ENCODE measurements at regions not wholly inside any gene's neighbourhood (a gene's known extent, or its start where the extent isn't known, plus 50 kb on each side); places are given as distances from the start of the nearest gene placed in this dataset.

- H3K4me1 ChIP-seq (ENCODE audit: insufficient read depth, low read length) = no peaks in the 10 kb centered on the region
- no peaks in the 10 kb centered on the region for H3K36me3 ChIP-seq (ENCODE audit: insufficient read depth, low read depth, low read length)
- H3K9me3 ChIP-seq (ENCODE audit: insufficient read depth, low read depth, low read length) = no peaks in the 10 kb centered on the region
- H3K27ac ChIP-seq (ENCODE audit: low read length) = no peak overlapping the region
- H3K9ac ChIP-seq (ENCODE audit: low read depth, low read length) = no peak overlapping the region
- no peak overlapping the region for H3K4me3 ChIP-seq (ENCODE audit: low read length)
- H3K27me3 ChIP-seq (ENCODE audit: insufficient read depth, low read length) = no peaks in the 10 kb centered on the region
Observed at GRCh38 chr6:100322886-100323285, 141.8 kb downstream of the SIM1 start.

DNA sequence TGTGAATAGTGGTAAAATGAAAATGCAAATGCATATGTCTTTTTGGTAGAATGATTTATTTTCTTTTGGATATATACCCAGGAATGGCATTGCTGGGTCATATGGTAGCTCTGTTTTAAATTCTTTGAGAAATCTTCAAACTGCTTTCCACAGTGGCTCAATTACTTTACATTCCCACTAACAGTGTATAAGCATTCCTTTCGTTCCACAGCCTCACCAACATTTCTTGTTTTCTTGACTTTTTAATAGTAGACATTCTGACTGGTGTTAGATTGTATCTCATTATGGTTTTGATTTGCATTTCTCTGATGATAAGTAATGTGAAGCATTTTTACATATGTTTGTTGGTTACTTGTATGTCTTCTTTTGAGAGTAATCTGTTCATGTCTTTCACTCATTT lies 144.0 kb downstream of the SIM1 start:
- Histone ChIP-seq H3K36me3 (ENCODE audit: insufficient read depth, low read depth, low read length) (no peaks in the 10 kb centered on the region), H3K4me1 (ENCODE audit: insufficient read depth, low read length) (no peaks in the 10 kb centered on the region), H3K9me3 (ENCODE audit: insufficient read depth, low read depth, low read length) (0 out of 2 replicates have a peak, but pooled peaks cover 4% of the 10 kb centered on the region), H3K4me3 (ENCODE audit: low read length) (no peak overlapping the region), H3K9ac (ENCODE audit: low read depth, low read length) (no peak overlapping the region), H3K27me3 (ENCODE audit: insufficient read depth, low read length) (no peaks in the 10 kb centered on the region), H3K27ac (ENCODE audit: low read length) (no peak overlapping the region)

DNA sequence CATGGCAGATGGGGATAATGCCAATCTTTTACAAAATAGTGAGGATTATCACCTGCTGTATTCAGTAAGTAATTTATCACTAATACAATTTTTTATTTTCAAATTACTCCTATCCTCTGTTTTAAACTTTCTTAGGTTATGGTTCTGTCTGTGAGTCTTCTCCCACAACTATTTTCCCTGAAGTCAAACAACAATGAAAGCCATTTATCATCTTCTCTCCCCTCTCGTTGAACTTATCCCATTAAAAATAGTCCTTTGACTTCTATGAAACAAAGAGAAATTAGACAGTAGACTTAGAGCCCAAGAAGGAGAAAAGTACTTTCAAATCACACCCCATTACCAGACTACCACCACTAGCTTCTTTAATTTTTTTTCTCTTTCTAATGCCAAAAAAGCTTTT lies 147.7 kb downstream of the SIM1 start:
- Histone ChIP-seq H3K9me3 (ENCODE audit: insufficient read depth, low read depth, low read length) (0 out of 2 replicates have a peak, but pooled peaks cover 4% of the 10 kb centered on the region), H3K4me3 (ENCODE audit: low read length) (no peak overlapping the region), H3K36me3 (ENCODE audit: insufficient read depth, low read depth, low read length) (no peaks in the 10 kb centered on the region), H3K27ac (ENCODE audit: low read length) (no peak overlapping the region), H3K4me1 (ENCODE audit: insufficient read depth, low read length) (no peaks in the 10 kb centered on the region), H3K27me3 (ENCODE audit: insufficient read depth, low read length) (no peaks in the 10 kb centered on the region), H3K9ac (ENCODE audit: low read depth, low read length) (no peak overlapping the region)

DNA sequence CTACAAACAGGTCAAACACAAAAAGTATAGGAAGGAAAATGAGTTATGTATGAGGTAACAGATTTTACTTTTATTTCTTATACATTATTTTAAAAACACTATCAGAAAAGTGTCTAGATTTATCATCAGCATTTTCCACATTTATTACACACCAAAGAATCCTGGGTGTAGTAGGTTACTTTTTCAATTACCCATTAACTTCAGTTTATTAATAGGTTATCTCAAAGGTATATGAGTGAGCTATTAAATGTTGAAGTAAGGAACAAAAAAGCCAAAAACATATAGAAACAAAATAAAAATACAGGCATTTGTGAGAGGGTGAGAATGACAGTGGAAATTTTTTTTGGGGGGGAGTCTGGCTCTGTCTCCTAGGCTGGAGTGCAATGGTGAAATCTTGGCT lies 150.5 kb downstream of the SIM1 start:
- 0 out of 2 replicates have a peak, but pooled peaks cover 4% of the 10 kb centered on the region for H3K9me3 ChIP-seq (ENCODE audit: insufficient read depth, low read depth, low read length)

DNA sequence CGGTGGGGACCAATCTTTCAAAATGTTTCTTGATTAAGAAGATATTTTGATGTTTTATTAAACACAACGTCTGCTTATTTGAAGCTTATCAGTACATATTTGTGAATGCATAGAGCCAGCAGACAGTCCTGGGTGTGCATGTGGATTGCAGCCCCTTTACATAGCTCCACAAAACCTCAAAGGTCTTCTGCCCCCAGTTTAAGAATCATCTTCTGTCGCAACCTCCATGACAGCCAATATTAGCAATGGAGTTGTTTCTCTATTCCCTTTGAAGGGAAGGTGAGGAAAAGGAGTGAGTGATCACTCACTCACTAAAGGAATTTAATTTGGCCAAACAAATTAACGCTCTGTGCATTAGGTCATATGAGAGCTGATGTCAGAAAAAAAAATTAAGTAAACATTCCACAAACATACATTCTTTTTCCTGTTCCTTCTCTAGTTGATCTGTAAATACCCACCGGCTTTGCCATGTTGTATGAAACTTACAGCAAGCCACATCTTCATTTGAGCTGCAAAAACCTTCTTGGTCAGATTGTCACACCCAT lies 152.9 kb downstream of the SIM1 start:
- H3K4me3 ChIP-seq (ENCODE audit: low read length) = no peak overlapping the region
- no peaks in the 10 kb centered on the region for H3K27me3 ChIP-seq (ENCODE audit: insufficient read depth, low read length)
- no peaks in the 10 kb centered on the region for H3K36me3 ChIP-seq (ENCODE audit: insufficient read depth, low read depth, low read length)
- H3K4me1 ChIP-seq (ENCODE audit: insufficient read depth, low read length) = peaks cover 10% of the 10 kb centered on the region
- no peak overlapping the region for H3K9ac ChIP-seq (ENCODE audit: low read depth, low read length)
- no peak overlapping the region for H3K27ac ChIP-seq (ENCODE audit: low read length)
- 0 out of 2 replicates have a peak, but pooled peaks cover 4% of the 10 kb centered on the region for H3K9me3 ChIP-seq (ENCODE audit: insufficient read depth, low read depth, low read length)

More for the DNA sequence above, 150.5 kb downstream of the SIM1 start:
- H3K27me3 ChIP-seq (ENCODE audit: insufficient read depth, low read length) = no peaks in the 10 kb centered on the region
- H3K4me1 ChIP-seq (ENCODE audit: insufficient read depth, low read length) = no peaks in the 10 kb centered on the region
- no peak overlapping the region for H3K9ac ChIP-seq (ENCODE audit: low read depth, low read length)
- no peak overlapping the region for H3K27ac ChIP-seq (ENCODE audit: low read length)
- no peaks in the 10 kb centered on the region for H3K36me3 ChIP-seq (ENCODE audit: insufficient read depth, low read depth, low read length)
- H3K4me3 ChIP-seq (ENCODE audit: low read length) = no peak overlapping the region

GRCh38 chr6:100309174-100309573 lies 155.5 kb downstream of the SIM1 start:
- no peak overlapping the region for H3K27ac ChIP-seq (ENCODE audit: low read length)
- H3K4me3 ChIP-seq (ENCODE audit: low read length) = no peak overlapping the region
- H3K36me3 ChIP-seq (ENCODE audit: insufficient read depth, low read depth, low read length) = no peaks in the 10 kb centered on the region
- H3K9ac ChIP-seq (ENCODE audit: low read depth, low read length) = no peak overlapping the region
- no peaks in the 10 kb centered on the region for H3K9me3 ChIP-seq (ENCODE audit: insufficient read depth, low read depth, low read length)
- peaks cover 26% of the 10 kb centered on the region for H3K4me1 ChIP-seq (ENCODE audit: insufficient read depth, low read length)
- H3K27me3 ChIP-seq (ENCODE audit: insufficient read depth, low read length) = no peaks in the 10 kb centered on the region

- no peak overlapping the region for H3K27ac ChIP-seq (ENCODE audit: low read length)
- H3K9ac ChIP-seq (ENCODE audit: low read depth, low read length) = no peak overlapping the region
- peaks cover 32% of the 10 kb centered on the region for H3K4me1 ChIP-seq (ENCODE audit: insufficient read depth, low read length)
- no peak overlapping the region for H3K4me3 ChIP-seq (ENCODE audit: low read length)
- no peaks in the 10 kb centered on the region for H3K9me3 ChIP-seq (ENCODE audit: insufficient read depth, low read depth, low read length)
- no peaks in the 10 kb centered on the region for H3K27me3 ChIP-seq (ENCODE audit: insufficient read depth, low read length)
- no peaks in the 10 kb centered on the region for H3K36me3 ChIP-seq (ENCODE audit: insufficient read depth, low read depth, low read length)
Observed at GRCh38 chr6:100307561-100307960, 157.2 kb downstream of the SIM1 start.

GRCh38 chr6:100305209-100305869 lies 159.4 kb downstream of the SIM1 start:
- Histone ChIP-seq H3K9me3 (ENCODE audit: insufficient read depth, low read depth, low read length) (no peaks in the 10 kb centered on the region), H3K27me3 (ENCODE audit: insufficient read depth, low read length) (no peaks in the 10 kb centered on the region)

GRCh38 chr6:100304575-100304974 lies 160.1 kb downstream of the SIM1 start:
- Histone ChIP-seq H3K27me3 (ENCODE audit: insufficient read depth, low read length) (no peaks in the 10 kb centered on the region), H3K4me3 (ENCODE audit: low read length) (no peak overlapping the region), H3K4me1 (ENCODE audit: insufficient read depth, low read length) (peaks cover 36% of the 10 kb centered on the region), H3K9me3 (ENCODE audit: insufficient read depth, low read depth, low read length) (no peaks in the 10 kb centered on the region), H3K9ac (ENCODE audit: low read depth, low read length) (no peak overlapping the region), H3K36me3 (ENCODE audit: insufficient read depth, low read depth, low read length) (no peaks in the 10 kb centered on the region), H3K27ac (ENCODE audit: low read length) (no peak overlapping the region)

More at GRCh38 chr6:100305209-100305869, 159.4 kb downstream of the SIM1 start:
- Histone ChIP-seq H3K4me3 (ENCODE audit: low read length) (no peak overlapping the region), H3K27ac (ENCODE audit: low read length) (no peak overlapping the region), H3K4me1 (ENCODE audit: insufficient read depth, low read length) (peaks cover 36% of the 10 kb centered on the region), H3K9ac (ENCODE audit: low read depth, low read length) (no peak overlapping the region), H3K36me3 (ENCODE audit: insufficient read depth, low read depth, low read length) (no peaks in the 10 kb centered on the region)

DNA sequence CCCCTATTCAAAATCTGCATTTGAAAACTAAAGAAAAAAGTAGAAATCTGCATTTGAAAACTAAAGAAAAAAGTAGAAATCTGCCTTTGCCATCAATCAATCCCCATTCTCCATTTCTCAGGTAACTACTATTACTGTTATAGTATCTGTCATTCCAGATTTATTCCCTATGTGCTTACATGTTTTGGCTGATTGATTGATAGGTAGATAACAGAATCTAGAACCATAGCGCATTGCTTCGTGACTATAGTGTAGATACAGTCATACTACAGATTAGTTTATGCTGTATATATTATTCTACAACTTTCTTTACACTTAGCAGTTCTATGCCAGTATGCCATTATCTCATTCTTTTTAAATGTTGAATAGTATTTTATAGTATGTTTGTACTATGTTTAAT lies 163.0 kb downstream of the SIM1 start:
- Histone ChIP-seq H3K9me3 (ENCODE audit: insufficient read depth, low read depth, low read length) (no peaks in the 10 kb centered on the region), H3K4me1 (ENCODE audit: insufficient read depth, low read length) (peaks cover 33% of the 10 kb centered on the region), H3K36me3 (ENCODE audit: insufficient read depth, low read depth, low read length) (no peaks in the 10 kb centered on the region), H3K27ac (ENCODE audit: low read length) (no peak overlapping the region), H3K9ac (ENCODE audit: low read depth, low read length) (no peak overlapping the region), H3K27me3 (ENCODE audit: insufficient read depth, low read length) (no peaks in the 10 kb centered on the region), H3K4me3 (ENCODE audit: low read length) (no peak overlapping the region)

- no peaks in the 10 kb centered on the region for H3K36me3 ChIP-seq (ENCODE audit: insufficient read depth, low read depth, low read length)
- no peaks in the 10 kb centered on the region for H3K27me3 ChIP-seq (ENCODE audit: insufficient read depth, low read length)
- H3K9ac ChIP-seq (ENCODE audit: low read depth, low read length) = no peak overlapping the region
- no peak overlapping the region for H3K27ac ChIP-seq (ENCODE audit: low read length)
- peaks cover 25% of the 10 kb centered on the region for H3K4me1 ChIP-seq (ENCODE audit: insufficient read depth, low read length)
- no peaks in the 10 kb centered on the region for H3K9me3 ChIP-seq (ENCODE audit: insufficient read depth, low read depth, low read length)
- no peak overlapping the region for H3K4me3 ChIP-seq (ENCODE audit: low read length)
Observed at GRCh38 chr6:100300221-100300736, 164.4 kb downstream of the SIM1 start.
